ENCODE measurements at regions not wholly inside any gene's neighbourhood (a gene's known extent, or its start where the extent isn't known, plus 50 kb on each side); places are given as distances from the start of the nearest gene placed in this dataset.

DNA sequence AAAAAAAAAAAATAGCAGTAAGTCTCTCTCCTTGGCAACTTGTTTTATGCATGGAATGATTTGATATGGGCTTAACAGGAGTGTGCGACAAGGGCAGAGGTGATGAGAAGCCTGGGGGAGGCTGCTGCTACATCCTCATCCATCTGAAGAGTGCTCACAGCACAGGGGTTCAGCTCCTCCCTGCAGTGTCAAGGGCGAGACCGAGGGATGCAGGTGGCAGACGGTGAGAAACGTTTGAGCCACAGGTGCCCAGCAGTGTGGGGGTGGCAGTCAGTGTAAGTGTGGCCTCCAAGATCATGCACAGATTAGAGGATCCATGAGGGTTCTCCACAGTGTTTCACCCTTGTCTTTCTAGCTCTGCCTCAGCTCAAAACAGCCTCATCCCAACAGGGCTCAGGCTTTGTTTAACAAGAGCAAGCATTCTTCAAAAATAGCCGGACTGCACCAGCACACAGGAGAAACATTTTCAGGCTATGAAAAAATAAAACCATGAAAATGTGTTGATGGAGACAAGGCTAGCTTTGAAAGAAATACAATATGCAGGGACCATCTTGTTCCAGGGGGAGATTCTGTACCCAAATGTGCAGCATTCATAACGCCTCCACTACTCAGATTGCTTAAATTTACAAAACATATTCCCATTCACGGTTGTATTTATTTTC is 324.5 kb upstream of the MYT1L start (continued):
- no peak for TF ChIP-seq ZC3H8 (IDR thresholded peaks at IDR 0.05)
- TF ChIP-seq, protein P1, sequence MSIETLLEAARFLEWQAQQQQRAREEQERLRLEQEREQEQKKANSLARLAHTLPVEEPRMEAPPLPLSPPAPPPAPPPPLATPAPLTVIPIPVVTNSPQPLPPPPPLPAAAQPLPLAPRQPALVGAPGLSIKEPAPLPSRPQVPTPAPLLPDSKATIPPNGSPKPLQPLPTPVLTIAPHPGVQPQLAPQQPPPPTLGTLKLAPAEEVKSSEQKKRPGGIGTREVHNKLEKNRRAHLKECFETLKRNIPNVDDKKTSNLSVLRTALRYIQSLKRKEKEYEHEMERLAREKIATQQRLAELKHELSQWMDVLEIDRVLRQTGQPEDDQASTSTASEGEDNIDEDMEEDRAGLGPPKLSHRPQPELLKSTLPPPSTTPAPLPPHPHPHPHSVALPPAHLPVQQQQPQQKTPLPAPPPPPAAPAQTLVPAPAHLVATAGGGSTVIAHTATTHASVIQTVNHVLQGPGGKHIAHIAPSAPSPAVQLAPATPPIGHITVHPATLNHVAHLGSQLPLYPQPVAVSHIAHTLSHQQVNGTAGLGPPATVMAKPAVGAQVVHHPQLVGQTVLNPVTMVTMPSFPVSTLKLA (conservative IDR thresholded peaks at IDR 0.05) = no peak
- no peak for TF ChIP-seq ZNF274 (IDR thresholded peaks at IDR 0.05; ENCODE audit: borderline replicate concordance, low read depth, low read length)
- TF ChIP-seq, protein P2, sequence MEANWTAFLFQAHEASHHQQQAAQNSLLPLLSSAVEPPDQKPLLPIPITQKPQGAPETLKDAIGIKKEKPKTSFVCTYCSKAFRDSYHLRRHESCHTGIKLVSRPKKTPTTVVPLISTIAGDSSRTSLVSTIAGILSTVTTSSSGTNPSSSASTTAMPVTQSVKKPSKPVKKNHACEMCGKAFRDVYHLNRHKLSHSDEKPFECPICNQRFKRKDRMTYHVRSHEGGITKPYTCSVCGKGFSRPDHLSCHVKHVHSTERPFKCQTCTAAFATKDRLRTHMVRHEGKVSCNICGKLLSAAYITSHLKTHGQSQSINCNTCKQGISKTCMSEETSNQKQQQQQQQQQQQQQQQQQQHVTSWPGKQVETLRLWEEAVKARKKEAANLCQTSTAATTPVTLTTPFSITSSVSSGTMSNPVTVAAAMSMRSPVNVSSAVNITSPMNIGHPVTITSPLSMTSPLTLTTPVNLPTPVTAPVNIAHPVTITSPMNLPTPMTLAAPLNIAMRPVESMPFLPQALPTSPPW (CRISPR knock-in tag; IDR thresholded peaks at IDR 0.05) = no peak
- TF ChIP-seq CBX1 (IDR thresholded peaks at IDR 0.05; ENCODE audit: low read depth) = no peak
- no peak for TF ChIP-seq BMI1 (IDR thresholded peaks at IDR 0.05; ENCODE audit: low read length)
- no peak for TF ChIP-seq PPARD (CRISPR knock-in tag; IDR thresholded peaks at IDR 0.05)
- TF ChIP-seq, protein P3, sequence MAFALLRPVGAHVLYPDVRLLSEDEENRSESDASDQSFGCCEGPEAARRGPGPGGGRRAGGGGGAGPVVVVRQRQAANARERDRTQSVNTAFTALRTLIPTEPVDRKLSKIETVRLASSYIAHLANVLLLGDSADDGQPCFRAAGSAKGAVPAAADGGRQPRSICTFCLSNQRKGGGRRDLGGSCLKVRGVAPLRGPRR (CRISPR knock-in tag; IDR thresholded peaks at IDR 0.05) = no peak

All from K562 (cell line).